Neural crest cell (in vitro differentiated cells): ENCODE measurements at regions not wholly inside any gene's neighbourhood (a gene's known extent, or its start where the extent isn't known, plus 50 kb on each side); places are given as distances from the start of the nearest gene placed in this dataset.

ENCODE experiments used
- DNase-seq: peaks from one replicate; pipeline ENCODE4 v3.0.0; 2021; ENCODE audit warnings: low read depth, mixed read lengths, low spot score
- H3K27ac Mint-ChIP-seq: one replicate; pipeline ENCODE4 v1.8.0; 2021; ENCODE audit warnings: mild to moderate bottlenecking, mixed read lengths; ENCODE audit not compliant: unreplicated experiment
- H3K27me3 Mint-ChIP-seq: 2 replicates; pipeline ENCODE4 v1.8.0; 2021; ENCODE audit warnings: low read depth, mild to moderate bottlenecking, mixed read lengths
- H3K36me3 Mint-ChIP-seq: 2 replicates; pipeline ENCODE4 v1.8.0; 2021; ENCODE audit warnings: low read depth, mild to moderate bottlenecking, mixed read lengths
- H3K4me1 Mint-ChIP-seq: 2 replicates; pipeline ENCODE4 v1.8.0; 2021; ENCODE audit warnings: mixed read lengths
- H3K4me3 Mint-ChIP-seq: one replicate; pipeline ENCODE4 v1.8.0; 2021; ENCODE audit warnings: mild to moderate bottlenecking, mixed read lengths
- H3K9me3 Mint-ChIP-seq: 2 replicates; pipeline ENCODE4 v1.8.0; 2021; ENCODE audit warnings: mixed read lengths
- CTCF ChIP-seq: fragments of 200-600 bp; sonication (generic); conservative IDR thresholded peaks from 2 replicates; pipeline ENCODE4 v1.5.0; 2021; ENCODE audit warnings: antibody characterized with exemption, mild to moderate bottlenecking

GRCh38 chr3:72093992-72094334 lies 309.0 kb upstream of the PROK2 start:
- Mint-ChIP-seq H3K9me3 (no peaks in the 10 kb centered on the region), H3K36me3 (no peaks in the 10 kb centered on the region), H3K4me3 (no peak overlapping the region), H3K27ac (no peak overlapping the region), H3K4me1 (no peaks in the 10 kb centered on the region), H3K27me3 (peaks cover 59% of the 10 kb centered on the region)
- DNase-seq: no peak
- TF ChIP-seq CTCF: no peak

- no peak for DNase-seq
- Mint-ChIP-seq H3K4me1 (no peaks in the 10 kb centered on the region), H3K36me3 (no peaks in the 10 kb centered on the region), H3K4me3 (no peak overlapping the region), H3K27me3 (peaks cover 54% of the 10 kb centered on the region), H3K9me3 (no peaks in the 10 kb centered on the region), H3K27ac (no peak overlapping the region)
- TF ChIP-seq CTCF: no peak
Observed at GRCh38 chr3:72093270-72093991, 308.5 kb upstream of the PROK2 start.

GRCh38 chr3:72092778-72093177 lies 307.8 kb upstream of the PROK2 start:
- no peak for DNase-seq
- no peaks in the 10 kb centered on the region for H3K9me3 Mint-ChIP-seq
- no peak overlapping the region for H3K4me3 Mint-ChIP-seq
- H3K36me3 Mint-ChIP-seq: no peaks in the 10 kb centered on the region
- H3K4me1 Mint-ChIP-seq: no peaks in the 10 kb centered on the region
- H3K27me3 Mint-ChIP-seq: peaks cover 47% of the 10 kb centered on the region
- TF ChIP-seq CTCF: no peak
- no peak overlapping the region for H3K27ac Mint-ChIP-seq

- Mint-ChIP-seq H3K27ac (no peak overlapping the region), H3K4me1 (no peaks in the 10 kb centered on the region), H3K9me3 (no peaks in the 10 kb centered on the region), H3K27me3 (peaks cover 19% of the 10 kb centered on the region), H3K4me3 (no peak overlapping the region), H3K36me3 (no peaks in the 10 kb centered on the region)
- TF ChIP-seq CTCF: no peak
- no peak for DNase-seq
Observed at GRCh38 chr3:72088486-72089025, 303.6 kb upstream of the PROK2 start.

DNA sequence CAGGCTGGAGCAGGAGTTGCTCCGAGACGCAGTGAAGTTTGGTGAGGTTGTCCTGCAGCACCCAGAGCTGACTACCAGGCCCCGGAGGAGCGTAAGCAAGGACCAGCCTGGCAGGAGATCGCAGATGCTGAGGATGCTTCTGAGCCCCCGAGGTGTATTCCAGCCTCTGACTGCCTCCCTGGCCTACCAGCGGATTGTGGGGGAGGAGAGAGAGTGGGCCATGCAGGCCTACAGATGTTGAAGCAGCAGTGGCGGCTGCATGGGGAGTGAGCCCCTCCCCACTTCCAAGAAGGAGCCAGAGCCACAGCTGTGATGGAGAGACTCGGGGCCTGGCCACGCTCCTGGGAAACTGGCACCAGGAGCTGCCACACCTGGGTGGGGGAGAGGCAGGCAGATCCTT lies 302.5 kb upstream of the PROK2 start:
- Mint-ChIP-seq H3K27ac (no peak overlapping the region), H3K4me1 (peaks cover 2% of the 10 kb centered on the region), H3K4me3 (no peak overlapping the region), H3K9me3 (no peaks in the 10 kb centered on the region), H3K27me3 (peaks cover 8% of the 10 kb centered on the region), H3K36me3 (no peaks in the 10 kb centered on the region)
- TF ChIP-seq CTCF: no peak
- no peak for DNase-seq
